ENCODE measurements at regions not wholly inside any gene's neighbourhood (a gene's known extent, or its start where the extent isn't known, plus 50 kb on each side); places are given as distances from the start of the nearest gene placed in this dataset.

GRCh38 chr4:128604840-128605239, 204.7 kb upstream of the JADE1 start:
- no peak overlapping the region for H3K27ac Mint-ChIP-seq
- no peaks in the 10 kb centered on the region for H3K9me3 Mint-ChIP-seq
- no peaks in the 10 kb centered on the region for H3K27me3 Mint-ChIP-seq (ENCODE audit: low read depth)
- H3K4me1 Mint-ChIP-seq: peaks cover 27% of the 10 kb centered on the region
- H3K36me3 Mint-ChIP-seq (ENCODE audit: low read depth): no peaks in the 10 kb centered on the region
- no peak overlapping the region for H3K4me3 Mint-ChIP-seq
- TF ChIP-seq CTCF (IDR thresholded peaks at IDR 0.05; ENCODE audit: unreplicated experiment in 3 of 3): no peak

GRCh38 chr4:128604204-128604603, 205.3 kb upstream of the JADE1 start:
- Mint-ChIP-seq H3K9me3 (no peaks in the 10 kb centered on the region), H3K27ac (no peak overlapping the region), H3K4me1 (peaks cover 34% of the 10 kb centered on the region), H3K4me3 (no peak overlapping the region), H3K36me3 (ENCODE audit: low read depth) (no peaks in the 10 kb centered on the region), H3K27me3 (ENCODE audit: low read depth) (no peaks in the 10 kb centered on the region)
- no peak for TF ChIP-seq CTCF (IDR thresholded peaks at IDR 0.05; ENCODE audit: unreplicated experiment in 3 of 3)

GRCh38 chr4:128603081-128603480, 206.4 kb upstream of the JADE1 start:
- TF ChIP-seq CTCF (IDR thresholded peaks at IDR 0.05; ENCODE audit: unreplicated experiment in 3 of 3): no peak
- H3K27me3 Mint-ChIP-seq (ENCODE audit: low read depth): no peaks in the 10 kb centered on the region
- H3K36me3 Mint-ChIP-seq (ENCODE audit: low read depth): no peaks in the 10 kb centered on the region
- no peaks in the 10 kb centered on the region for H3K9me3 Mint-ChIP-seq
- peak overlapping the region; percentile 5 to 13 (median 7) for H3K27ac Mint-ChIP-seq
- H3K4me3 Mint-ChIP-seq: no peak overlapping the region
- peaks cover 45% of the 10 kb centered on the region for H3K4me1 Mint-ChIP-seq

- H3K4me1 Mint-ChIP-seq: peaks cover 54% of the 10 kb centered on the region
- TF ChIP-seq CTCF (IDR thresholded peaks at IDR 0.05; ENCODE audit: unreplicated experiment in 3 of 3): no peak
- no peaks in the 10 kb centered on the region for H3K36me3 Mint-ChIP-seq (ENCODE audit: low read depth)
- peak overlapping the region in 1 of 3 experiments; percentile 24 for H3K4me3 Mint-ChIP-seq
- H3K9me3 Mint-ChIP-seq: no peaks in the 10 kb centered on the region
- peak overlapping the region; percentile 85 to 94 (median 93) for H3K27ac Mint-ChIP-seq
- H3K27me3 Mint-ChIP-seq (ENCODE audit: low read depth): no peaks in the 10 kb centered on the region
These were observed 207.4 kb upstream of the JADE1 start for GRCh38 chr4:128601991-128602695.

- Mint-ChIP-seq H3K4me1 (peaks cover 62% of the 10 kb centered on the region), H3K36me3 (ENCODE audit: low read depth) (peaks cover 6% of the 10 kb centered on the region), H3K27ac (peak overlapping the region; percentile 85 to 94 (median 93)), H3K4me3 (peak overlapping the region in 2 of 3 experiments; percentile 1 to 18), H3K9me3 (peaks cover 8% of the 10 kb centered on the region), H3K27me3 (ENCODE audit: low read depth) (no peaks in the 10 kb centered on the region)
- TF ChIP-seq CTCF (IDR thresholded peaks at IDR 0.05; ENCODE audit: unreplicated experiment in 3 of 3): no peak
These were observed 208.3 kb upstream of the JADE1 start for GRCh38 chr4:128600996-128601871.
